GM12891 (cell line): ENCODE measurements at regions not wholly inside any gene's neighbourhood (a gene's known extent, or its start where the extent isn't known, plus 50 kb on each side); places are given as distances from the start of the nearest gene placed in this dataset.

Source experiments
- POLR2A ChIP-seq: IDR thresholded peaks from 2 replicates; pipeline ENCODE4 v1.6.1; 2011; ENCODE audit warnings: low read depth, low read length, control low read depth
- TAF1 ChIP-seq: IDR thresholded peaks from 2 replicates; pipeline ENCODE4 v1.6.1; 2011; ENCODE audit warnings: low read depth, low read length, control low read depth

GRCh38 chr17:12341328-12341727, 320.7 kb downstream of the MAP2K4 start:
- no peak for TF ChIP-seq POLR2A
- TF ChIP-seq TAF1: no peak
